Activated CD8-positive, alpha-beta memory T cell treated with anti-CD3 and anti-CD28 coated beads for 24 hours (primary cell): ENCODE measurements at regions not wholly inside any gene's neighbourhood (a gene's known extent, or its start where the extent isn't known, plus 50 kb on each side); places are given as distances from the start of the nearest gene placed in this dataset.

ENCODE experiments used
- DNase-seq: peaks from one replicate; pipeline ENCODE4 v3.0.0-alpha.2; 2020

- no peak for DNase-seq
Observed at GRCh38 chr10:90420637-90421318, 437.1 kb downstream of the HTR7 start.

- no peak for DNase-seq
Observed at GRCh38 chr10:90421874-90422273, 436.0 kb downstream of the HTR7 start.

GRCh38 chr10:90424730-90425129 is 433.1 kb downstream of the HTR7 start:
- no peak for DNase-seq

- no peak for DNase-seq
Observed at GRCh38 chr10:90430186-90430585, 427.7 kb downstream of the HTR7 start.

DNA sequence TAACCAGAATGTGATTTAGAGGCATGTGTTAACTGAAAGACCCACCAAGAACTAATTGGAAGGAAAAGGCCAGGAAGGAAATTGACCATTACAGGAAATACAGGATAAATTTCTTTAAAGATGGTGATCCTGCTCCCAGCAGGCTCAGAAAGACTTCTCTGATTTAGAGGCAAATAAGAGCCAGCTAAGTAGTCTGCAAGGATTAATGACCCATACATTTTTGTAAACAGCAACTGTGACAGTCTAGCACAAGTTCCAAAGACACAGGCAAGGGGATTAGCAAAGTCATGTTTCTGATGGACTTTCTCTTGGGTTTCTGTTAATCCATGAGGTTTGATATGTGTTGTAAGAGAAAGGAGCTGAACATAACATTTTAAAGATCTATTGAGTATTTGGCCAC is 425.0 kb downstream of the HTR7 start:
- DNase-seq, result no peak

DNA sequence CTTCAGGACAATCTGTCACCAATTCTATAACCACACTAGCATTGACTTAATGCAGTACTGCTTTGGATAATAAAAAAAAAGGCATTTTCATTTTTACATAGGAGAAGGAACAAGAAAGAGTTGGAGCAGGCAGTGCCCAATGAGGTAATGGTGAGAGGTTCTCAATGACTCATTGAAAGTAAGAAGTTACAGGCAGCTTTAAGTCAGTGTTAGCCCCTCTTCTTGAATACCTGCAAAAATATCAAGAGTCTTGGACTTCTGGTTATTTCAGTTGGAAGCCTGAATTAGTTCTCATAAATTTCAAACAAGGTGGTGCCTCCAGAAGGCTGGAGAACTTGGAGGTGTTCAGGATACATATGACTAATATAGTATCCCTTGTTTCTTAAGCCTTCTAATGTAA is 422.5 kb downstream of the HTR7 start:
- no peak for DNase-seq

GRCh38 chr10:90437452-90437851 is 420.4 kb downstream of the HTR7 start:
- DNase-seq, result no peak

DNA sequence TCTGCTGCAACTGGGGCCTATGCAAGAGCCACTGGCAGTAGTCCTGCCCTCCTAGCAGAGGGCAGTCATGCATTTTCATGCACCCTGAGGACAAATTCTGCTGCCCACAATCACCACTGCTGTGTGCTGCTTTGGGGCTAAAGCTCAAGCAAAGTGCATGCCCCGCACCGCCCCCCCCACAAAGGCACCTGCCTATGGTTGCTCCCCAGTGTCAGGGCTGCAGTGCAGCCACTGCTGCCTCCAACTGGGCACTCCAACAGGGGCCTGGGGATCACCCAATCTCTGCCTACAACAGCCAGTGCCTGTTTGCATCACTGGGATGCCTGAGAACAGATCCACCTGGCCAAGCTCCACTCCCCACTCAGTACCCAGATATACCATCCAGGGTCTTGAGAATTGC is 417.0 kb downstream of the HTR7 start:
- DNase-seq, result no peak

DNA sequence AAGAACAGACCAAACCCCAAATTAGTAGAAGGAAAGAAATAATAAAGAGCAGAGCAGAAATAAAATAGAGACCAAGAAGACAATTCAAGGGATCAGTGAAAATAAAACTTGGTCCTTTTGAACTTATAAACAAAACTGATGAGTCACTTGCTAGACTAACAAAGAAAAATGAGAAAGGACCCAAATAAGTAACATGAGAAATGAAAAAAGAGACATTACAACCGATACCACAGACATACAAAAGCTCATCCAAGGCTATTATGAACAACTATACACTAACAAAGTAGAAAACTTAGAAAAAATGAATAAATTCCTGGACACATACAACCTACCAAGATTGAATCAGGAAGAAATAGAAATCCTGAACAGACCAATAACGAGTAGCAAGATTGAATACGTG is 414.5 kb downstream of the HTR7 start:
- DNase-seq, result no peak

DNA sequence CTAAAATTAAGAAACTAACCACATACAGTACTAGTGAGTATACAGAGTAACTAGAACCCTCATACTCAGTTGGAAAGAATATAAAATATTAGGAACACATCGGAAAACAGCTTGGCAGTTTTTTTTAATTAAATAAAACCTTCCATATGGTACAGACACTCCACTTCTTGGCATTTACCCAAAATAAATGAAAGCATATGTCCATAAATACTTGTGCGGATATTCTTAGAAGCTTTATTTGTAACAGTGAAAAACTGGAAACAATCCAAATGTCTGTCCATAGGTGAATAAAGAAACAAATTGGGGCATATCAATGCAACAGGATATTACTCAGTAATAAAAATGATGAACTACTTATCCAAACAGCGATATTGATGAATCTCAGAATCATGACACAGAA is 410.0 kb downstream of the HTR7 start:
- no peak for DNase-seq

- DNase-seq, result no peak
Observed at GRCh38 chr10:90450797-90451196, 407.0 kb downstream of the HTR7 start.

- no peak for DNase-seq
Observed at GRCh38 chr10:90451283-90451682, 406.6 kb downstream of the HTR7 start.

- DNase-seq, result no peak
Observed at GRCh38 chr10:90458054-90458453, 399.8 kb downstream of the HTR7 start.

DNA sequence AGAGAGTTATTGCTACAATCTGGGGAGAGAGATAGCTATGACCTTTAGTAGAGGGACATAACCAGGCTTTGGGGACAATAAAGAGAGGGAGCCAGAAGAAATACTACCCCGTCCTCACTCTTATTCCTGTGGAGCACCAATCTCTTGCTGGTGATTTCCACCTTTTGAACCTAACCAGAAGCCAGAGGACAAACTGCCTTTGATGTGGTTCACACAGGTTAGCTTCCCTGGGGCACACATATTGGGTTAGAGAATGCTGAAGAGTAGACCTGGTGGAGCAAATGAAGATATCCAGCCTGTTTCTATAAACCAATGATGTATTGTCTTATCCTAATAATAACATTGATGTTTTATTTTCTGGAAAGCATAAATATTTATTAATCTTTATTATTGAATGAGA is 399.3 kb downstream of the HTR7 start:
- no peak for DNase-seq

DNA sequence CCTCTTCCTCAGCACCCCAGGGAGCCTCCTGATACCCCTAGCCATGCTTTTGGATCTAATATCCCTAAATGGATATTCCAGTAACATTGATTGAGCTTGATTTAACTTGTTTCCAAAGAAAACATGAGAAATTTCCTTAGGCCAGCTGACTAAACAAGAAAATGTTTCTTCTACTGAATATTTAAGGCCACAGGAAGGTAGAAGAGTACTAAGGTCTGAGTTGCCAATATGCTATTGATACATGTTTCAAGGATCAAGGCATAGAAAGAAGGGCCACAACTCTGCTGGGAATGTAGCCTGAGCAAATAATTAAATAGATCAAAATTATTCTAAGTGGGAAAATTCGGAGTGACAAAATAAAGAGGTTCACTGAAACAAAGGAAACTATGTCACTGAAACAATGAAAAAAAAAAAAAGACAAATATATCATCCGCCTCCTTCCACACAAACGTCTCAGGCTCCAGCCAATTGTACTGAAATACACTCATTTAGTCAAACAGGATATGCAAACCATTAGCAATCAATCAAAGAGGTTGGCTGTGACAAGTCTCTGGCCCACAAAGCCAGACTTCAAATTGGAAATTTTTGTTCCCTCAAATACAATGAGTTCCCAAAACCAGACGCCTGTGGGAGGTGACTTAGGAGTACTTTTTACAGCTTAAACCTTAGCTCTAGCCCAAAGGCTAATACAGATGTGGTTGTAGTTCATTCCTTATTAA is 396.2 kb downstream of the HTR7 start:
- no peak for DNase-seq

- DNase-seq, result no peak
Observed at GRCh38 chr10:90462749-90463470, 394.9 kb downstream of the HTR7 start.

DNA sequence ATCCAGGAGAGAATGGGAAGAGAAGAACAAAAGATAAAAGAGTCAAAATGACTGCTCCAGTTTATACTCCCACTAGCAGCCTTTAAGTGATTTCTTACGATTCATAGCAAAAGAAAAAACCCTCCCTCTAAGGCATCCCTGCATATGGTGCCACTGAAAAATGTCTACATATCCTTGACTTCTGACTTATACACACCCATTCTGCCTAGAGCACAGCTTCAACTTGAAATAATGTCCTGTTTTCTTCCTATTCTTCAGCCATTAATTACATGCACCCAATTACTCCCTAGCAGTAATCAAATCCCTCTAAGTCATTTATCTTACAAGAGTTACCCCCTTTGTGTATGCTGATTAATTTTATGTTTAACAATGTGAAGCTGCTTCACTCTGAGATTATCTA is 393.5 kb downstream of the HTR7 start:
- DNase-seq, result no peak

GRCh38 chr10:90470966-90471365 is 386.9 kb downstream of the HTR7 start:
- no peak for DNase-seq

- no peak for DNase-seq
Observed at GRCh38 chr10:90480466-90480865, 377.4 kb downstream of the HTR7 start.

DNA sequence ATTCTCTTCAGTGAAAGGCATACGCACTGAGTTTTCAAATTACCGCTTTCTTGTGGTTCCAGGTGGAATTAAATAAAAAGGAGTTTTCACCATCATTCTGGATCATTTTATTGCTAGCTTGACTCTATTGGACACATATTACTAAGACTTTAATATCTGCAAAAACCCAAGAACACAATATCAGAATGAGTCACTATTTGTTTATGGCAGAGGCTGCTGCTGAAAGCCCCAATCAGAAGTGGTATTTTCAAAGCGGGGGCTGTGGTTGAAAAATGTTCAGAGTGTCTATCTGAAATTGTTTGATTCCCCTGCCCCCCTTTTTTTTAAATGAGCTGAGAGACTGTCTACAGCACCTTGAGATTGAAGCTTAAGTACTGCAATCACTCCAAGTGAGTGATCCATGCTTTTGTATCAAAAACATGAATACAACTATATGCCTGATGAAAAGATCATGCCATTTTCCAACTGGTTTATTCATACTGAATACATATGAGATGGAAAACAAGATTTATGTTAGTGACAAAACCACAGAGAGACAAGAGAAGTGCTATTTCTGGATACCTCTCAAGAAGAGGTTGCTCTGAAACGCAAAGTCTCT is 376.4 kb downstream of the HTR7 start:
- no peak for DNase-seq

- DNase-seq, result no peak
Observed at GRCh38 chr10:90484518-90484917, 373.3 kb downstream of the HTR7 start.

DNA sequence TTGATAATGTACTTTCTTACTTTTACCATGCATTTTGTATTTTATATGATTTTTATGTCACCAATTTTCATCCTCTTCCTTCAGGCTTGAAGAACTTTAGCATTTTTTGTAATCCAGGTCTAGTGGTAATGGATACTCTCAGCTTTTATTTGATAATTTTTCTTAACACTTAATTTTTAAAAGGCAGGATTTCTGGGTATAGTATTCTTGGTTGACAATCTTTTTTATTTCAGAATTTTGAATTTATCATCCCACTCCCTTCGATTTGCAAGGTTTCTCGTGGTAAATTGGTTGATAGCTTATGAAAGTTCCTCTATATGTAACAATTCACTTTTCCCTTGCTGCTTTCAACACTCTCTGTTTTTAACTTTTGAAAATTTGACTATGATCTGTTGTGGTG is 363.7 kb downstream of the HTR7 start:
- no peak for DNase-seq

DNA sequence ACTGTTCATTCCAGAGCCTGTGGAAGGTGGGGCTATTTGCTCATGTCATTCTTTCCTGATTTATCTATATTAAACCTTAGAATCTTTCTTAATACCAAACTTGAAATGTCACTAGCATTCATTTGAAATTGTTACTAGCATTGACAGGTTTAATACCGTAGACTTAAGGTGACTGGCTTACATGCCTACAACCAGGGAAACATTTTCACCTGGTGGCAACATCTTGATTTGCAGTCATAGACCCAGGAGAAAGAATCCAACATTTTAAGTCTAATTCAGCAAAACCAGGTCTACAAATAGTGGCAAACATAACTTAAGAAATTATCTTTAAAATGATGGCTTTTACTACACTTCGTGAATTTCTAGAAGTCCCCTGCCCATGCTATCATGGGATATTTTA is 353.7 kb downstream of the HTR7 start:
- DNase-seq, result no peak

DNA sequence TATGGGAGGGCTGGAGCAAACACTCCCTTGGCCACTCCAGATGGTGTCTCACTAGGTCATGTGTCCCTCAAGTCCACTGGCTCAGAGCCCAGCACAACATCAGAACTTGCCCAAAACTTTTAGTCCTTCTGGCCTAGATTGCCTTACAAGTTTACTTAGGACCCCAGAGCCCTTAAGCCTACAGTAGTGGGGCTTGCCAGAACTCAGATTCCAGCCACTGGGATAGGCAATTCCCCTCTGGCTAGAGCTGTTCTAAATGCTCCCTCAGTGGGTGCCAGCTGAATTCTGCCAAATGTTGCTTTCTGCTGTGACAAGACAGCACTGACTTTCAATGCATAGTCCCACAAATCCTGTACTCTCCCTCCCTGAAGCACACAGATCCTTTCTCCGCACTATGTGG is 331.1 kb downstream of the HTR7 start:
- no peak for DNase-seq
